ENCODE measurements at regions not wholly inside any gene's neighbourhood (a gene's known extent, or its start where the extent isn't known, plus 50 kb on each side); places are given as distances from the start of the nearest gene placed in this dataset.

DNA sequence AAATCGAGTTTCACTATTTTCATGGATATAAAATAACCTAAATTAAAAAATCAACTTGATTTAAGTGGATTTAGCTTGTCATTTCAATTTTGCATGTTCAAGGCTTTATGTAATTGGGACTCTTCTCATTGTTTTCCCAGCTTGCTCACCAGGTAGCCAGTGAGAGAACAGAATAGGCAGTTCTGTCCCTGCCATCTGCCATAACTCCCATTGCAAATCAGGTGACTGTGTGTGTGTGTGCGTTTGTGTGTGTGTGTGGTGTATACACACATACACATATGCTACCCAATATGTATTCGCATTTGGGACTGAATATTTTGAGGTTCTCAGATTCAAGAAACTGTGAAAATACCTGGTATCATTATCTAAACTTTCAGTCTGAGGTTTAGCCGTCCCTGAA, 1069.8 kb downstream of the IGSF11 start:
- no peak for TF ChIP-seq CTCF (IDR thresholded peaks at IDR 0.05)
- TF ChIP-seq POLR2A (IDR thresholded peaks at IDR 0.05) = no peak

Data from prostate gland (tissue), 2 donors.